ENCODE measurements at regions not wholly inside any gene's neighbourhood (a gene's known extent, or its start where the extent isn't known, plus 50 kb on each side); places are given as distances from the start of the nearest gene placed in this dataset.

GRCh38 chr13:106961216-106961615, 393.3 kb upstream of the ARGLU1 start:
- no peak for DNase-seq (ENCODE audit: low spot score)

GRCh38 chr13:106958621-106959048, 390.7 kb upstream of the ARGLU1 start:
- DNase-seq (ENCODE audit: low spot score) = no peak

GRCh38 chr13:106942563-106942962, 374.6 kb upstream of the ARGLU1 start:
- no peak for DNase-seq (ENCODE audit: low spot score)

- no peak for DNase-seq (ENCODE audit: low spot score)
Observed at GRCh38 chr13:106941779-106942178, 373.8 kb upstream of the ARGLU1 start.

GRCh38 chr13:106927421-106927820, 359.5 kb upstream of the ARGLU1 start:
- DNase-seq (ENCODE audit: low spot score) = no peak

GRCh38 chr13:106922384-106922783, 354.4 kb upstream of the ARGLU1 start:
- no peak for DNase-seq (ENCODE audit: low spot score)

GRCh38 chr13:106919638-106920037, 351.7 kb upstream of the ARGLU1 start:
- no peak for DNase-seq (ENCODE audit: low spot score)

- no peak for DNase-seq (ENCODE audit: low spot score)
Observed at GRCh38 chr13:106919133-106919532, 351.2 kb upstream of the ARGLU1 start.

- DNase-seq (ENCODE audit: low spot score) = no peak
Observed at GRCh38 chr13:106918557-106918860, 350.6 kb upstream of the ARGLU1 start.

GRCh38 chr13:106917673-106918556, 350.0 kb upstream of the ARGLU1 start:
- peak; percentile 83 for DNase-seq (ENCODE audit: low spot score)

GRCh38 chr13:106917024-106917571, 349.2 kb upstream of the ARGLU1 start:
- peak; percentile 4 for DNase-seq (ENCODE audit: low spot score)

GRCh38 chr13:106916329-106916976, 348.5 kb upstream of the ARGLU1 start:
- DNase-seq (ENCODE audit: low spot score) = peak; percentile 31

- DNase-seq (ENCODE audit: low spot score) = no peak
Observed at GRCh38 chr13:106915146-106915545, 347.2 kb upstream of the ARGLU1 start.

- DNase-seq (ENCODE audit: low spot score) = no peak
Observed at GRCh38 chr13:106911627-106912026, 343.7 kb upstream of the ARGLU1 start.

- no peak for DNase-seq (ENCODE audit: low spot score)
Observed at GRCh38 chr13:106911020-106911419, 343.1 kb upstream of the ARGLU1 start.

- no peak for DNase-seq (ENCODE audit: low spot score)
Observed at GRCh38 chr13:106906426-106906996, 338.6 kb upstream of the ARGLU1 start.

GRCh38 chr13:106905380-106906162, 337.6 kb upstream of the ARGLU1 start:
- no peak for DNase-seq (ENCODE audit: low spot score)

- DNase-seq (ENCODE audit: low spot score) = no peak
Observed at GRCh38 chr13:106899442-106899841, 331.5 kb upstream of the ARGLU1 start.

GRCh38 chr13:106898231-106898630, 330.3 kb upstream of the ARGLU1 start:
- DNase-seq (ENCODE audit: low spot score) = no peak

GRCh38 chr13:106888148-106888547, 320.2 kb upstream of the ARGLU1 start:
- DNase-seq (ENCODE audit: low spot score) = no peak

GRCh38 chr13:106887686-106888085, 319.7 kb upstream of the ARGLU1 start:
- DNase-seq (ENCODE audit: low spot score) = no peak

- no peak for DNase-seq (ENCODE audit: low spot score)
Observed at GRCh38 chr13:106883976-106884375, 316.0 kb upstream of the ARGLU1 start.

All from AG08395 (cell line).